Kidney (tissue), 13 donors: ENCODE measurements at regions not wholly inside any gene's neighbourhood (a gene's known extent, or its start where the extent isn't known, plus 50 kb on each side); places are given as distances from the start of the nearest gene placed in this dataset.

Experiments
- DNase-seq, 5 donors: peaks; one replicate each; pipeline ENCODE4 v3.0.0-alpha.2; 2013 to 2020
- FAIRE-seq: peaks from 2 replicates; lab custom pipeline; 2012; peaks lifted over from hg19 to GRCh38; lab: Jason Lieb, UNC
- H3K27ac ChIP-seq, 2 donors: one replicate each; pipeline ENCODE4 v1.7.0; 2013; ENCODE audit warnings: low read depth in 2 of 2, low read length in 2 of 2, inconsistent platforms in 1 of 2
- H3K27me3 ChIP-seq: one replicate; pipeline ENCODE4 v1.7.1; 2013; ENCODE audit warnings: low read length, inconsistent platforms; ENCODE audit not compliant: control insufficient read depth, insufficient read depth
- H3K36me3 ChIP-seq, 3 donors: one replicate each; pipeline versions ENCODE4 v1.7.0 to v1.7.1; 2013; ENCODE audit warnings: low read length in 3 of 3, control low read depth in 1 of 3, inconsistent platforms in 1 of 3; ENCODE audit not compliant: insufficient read depth in 3 of 3, control insufficient read depth in 2 of 3
- H3K4me1 ChIP-seq, 3 donors: one replicate each; pipeline versions ENCODE4 v1.7.0 to v1.7.1; 2013; ENCODE audit warnings: low read length in 3 of 3, inconsistent platforms in 1 of 3, low read depth in 1 of 3; ENCODE audit not compliant: control insufficient read depth in 2 of 3, insufficient read depth in 2 of 3
- H3K4me3 ChIP-seq, 3 donors: one replicate each; pipeline versions ENCODE4 v1.7.0 to v1.8.1; 2013; ENCODE audit warnings: low read length in 3 of 3, control low read depth in 1 of 3, inconsistent platforms in 1 of 3
- H3K9ac ChIP-seq, 3 donors: one replicate each; pipeline versions ENCODE4 v1.7.0 to v1.7.1; 2013; ENCODE audit warnings: low read length in 3 of 3, control low read depth in 1 of 3, inconsistent platforms in 1 of 3
- H3K9me3 ChIP-seq, 3 donors: one replicate each; pipeline versions ENCODE4 v1.7.0 to v1.7.1; 2013; ENCODE audit warnings: low read length in 3 of 3, control low read depth in 1 of 3, inconsistent platforms in 1 of 3; ENCODE audit not compliant: control insufficient read depth in 2 of 3, insufficient read depth in 1 of 3
- intact Hi-C: fragments of 100-400 bp; cut with DNase I; formaldehyde crosslinking; loops from one replicate; pipeline ENCODE4 v1.11.1; 2022
- TF ChIP-seq, protein P1 (sequence below): IDR thresholded peaks from 3 replicates; pipeline ENCODE4 v1.5.1; 2012; ENCODE audit warnings: mild to moderate bottlenecking, moderate library complexity, borderline replicate concordance; ENCODE audit not compliant: insufficient read depth; ENCODE audit errors: extremely low read depth
- donor health status: control.
- donor health status: control.
- donor health status: control.
- donor health status: control.
- donor health status: control.
- donor health status: DM: yes; HTN: yes; CAD: no.
- donor health status: Normal renal cell carcinoma (clear cell type).

- Histone ChIP-seq H3K4me3 (no peak overlapping the region), H3K36me3 (no peaks in the 10 kb centered on the region), H3K4me1 (no peaks in the 10 kb centered on the region), H3K27ac (no peak overlapping the region), H3K9ac (no peak overlapping the region), H3K27me3 (no peaks in the 10 kb centered on the region), H3K9me3 (no peaks in the 10 kb centered on the region)
- intact Hi-C loops: no loop called here
- no peak for FAIRE-seq
- TF ChIP-seq, protein P1, sequence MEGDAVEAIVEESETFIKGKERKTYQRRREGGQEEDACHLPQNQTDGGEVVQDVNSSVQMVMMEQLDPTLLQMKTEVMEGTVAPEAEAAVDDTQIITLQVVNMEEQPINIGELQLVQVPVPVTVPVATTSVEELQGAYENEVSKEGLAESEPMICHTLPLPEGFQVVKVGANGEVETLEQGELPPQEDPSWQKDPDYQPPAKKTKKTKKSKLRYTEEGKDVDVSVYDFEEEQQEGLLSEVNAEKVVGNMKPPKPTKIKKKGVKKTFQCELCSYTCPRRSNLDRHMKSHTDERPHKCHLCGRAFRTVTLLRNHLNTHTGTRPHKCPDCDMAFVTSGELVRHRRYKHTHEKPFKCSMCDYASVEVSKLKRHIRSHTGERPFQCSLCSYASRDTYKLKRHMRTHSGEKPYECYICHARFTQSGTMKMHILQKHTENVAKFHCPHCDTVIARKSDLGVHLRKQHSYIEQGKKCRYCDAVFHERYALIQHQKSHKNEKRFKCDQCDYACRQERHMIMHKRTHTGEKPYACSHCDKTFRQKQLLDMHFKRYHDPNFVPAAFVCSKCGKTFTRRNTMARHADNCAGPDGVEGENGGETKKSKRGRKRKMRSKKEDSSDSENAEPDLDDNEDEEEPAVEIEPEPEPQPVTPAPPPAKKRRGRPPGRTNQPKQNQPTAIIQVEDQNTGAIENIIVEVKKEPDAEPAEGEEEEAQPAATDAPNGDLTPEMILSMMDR: no peak
- DNase-seq: no peak
These were observed 453.8 kb downstream of the OTOL1 start for GRCh38 chr3:161950318-161950868.

- Histone ChIP-seq H3K27me3 (no peaks in the 10 kb centered on the region), H3K4me1 (no peaks in the 10 kb centered on the region), H3K36me3 (no peaks in the 10 kb centered on the region), H3K4me3 (no peak overlapping the region), H3K9ac (no peak overlapping the region), H3K9me3 (no peaks in the 10 kb centered on the region), H3K27ac (no peak overlapping the region)
- FAIRE-seq (no peak), DNase-seq (no peak)
- TF ChIP-seq, protein P1: no peak
- intact Hi-C loops: no loop called here
These were observed 460.9 kb downstream of the OTOL1 start for GRCh38 chr3:161957467-161957866.

- FAIRE-seq (no peak), DNase-seq (no peak)
- H3K4me1 ChIP-seq: no peaks in the 10 kb centered on the region
- peaks cover 0 to 2% (median 0%) of the 10 kb centered on the region in 3 donors for H3K9me3 ChIP-seq
- no peak overlapping the region for H3K4me3 ChIP-seq
- H3K36me3 ChIP-seq: no peaks in the 10 kb centered on the region
- no peak overlapping the region for H3K27ac ChIP-seq
- TF ChIP-seq, protein P1: no peak
- no peak overlapping the region for H3K9ac ChIP-seq
- intact Hi-C loops: no loop called here
- no peaks in the 10 kb centered on the region for H3K27me3 ChIP-seq
These were observed 468.2 kb downstream of the OTOL1 start for GRCh38 chr3:161964857-161965256.

- no peaks in the 10 kb centered on the region for H3K4me1 ChIP-seq
- H3K27me3 ChIP-seq: no peaks in the 10 kb centered on the region
- TF ChIP-seq, protein P1: no peak
- DNase-seq (no peak), FAIRE-seq (no peak)
- H3K9ac ChIP-seq: no peak overlapping the region
- no peak overlapping the region for H3K4me3 ChIP-seq
- H3K36me3 ChIP-seq: no peaks in the 10 kb centered on the region
- H3K27ac ChIP-seq: no peak overlapping the region
- intact Hi-C loops: no loop called here
- H3K9me3 ChIP-seq: peaks cover 0 to 2% (median 0%) of the 10 kb centered on the region in 3 donors
These were observed 473.3 kb downstream of the OTOL1 start for GRCh38 chr3:161969867-161970266.
